ENCODE measurements at regions not wholly inside any gene's neighbourhood (a gene's known extent, or its start where the extent isn't known, plus 50 kb on each side); places are given as distances from the start of the nearest gene placed in this dataset.

- H3K27ac Mint-ChIP-seq: no peak overlapping the region
- no peak overlapping the region for H3K4me3 Mint-ChIP-seq
- peaks cover 3% of the 10 kb centered on the region for H3K9me3 Mint-ChIP-seq
- DNase-seq (ENCODE audit: low spot score in 2 of 2, unreplicated experiment in 2 of 2): no peak
- no peaks in the 10 kb centered on the region for H3K27me3 Mint-ChIP-seq (ENCODE audit: low read depth)
- H3K4me1 Mint-ChIP-seq: no peaks in the 10 kb centered on the region
- peaks cover 1% of the 10 kb centered on the region for H3K36me3 Mint-ChIP-seq
- TF ChIP-seq, protein P1, sequence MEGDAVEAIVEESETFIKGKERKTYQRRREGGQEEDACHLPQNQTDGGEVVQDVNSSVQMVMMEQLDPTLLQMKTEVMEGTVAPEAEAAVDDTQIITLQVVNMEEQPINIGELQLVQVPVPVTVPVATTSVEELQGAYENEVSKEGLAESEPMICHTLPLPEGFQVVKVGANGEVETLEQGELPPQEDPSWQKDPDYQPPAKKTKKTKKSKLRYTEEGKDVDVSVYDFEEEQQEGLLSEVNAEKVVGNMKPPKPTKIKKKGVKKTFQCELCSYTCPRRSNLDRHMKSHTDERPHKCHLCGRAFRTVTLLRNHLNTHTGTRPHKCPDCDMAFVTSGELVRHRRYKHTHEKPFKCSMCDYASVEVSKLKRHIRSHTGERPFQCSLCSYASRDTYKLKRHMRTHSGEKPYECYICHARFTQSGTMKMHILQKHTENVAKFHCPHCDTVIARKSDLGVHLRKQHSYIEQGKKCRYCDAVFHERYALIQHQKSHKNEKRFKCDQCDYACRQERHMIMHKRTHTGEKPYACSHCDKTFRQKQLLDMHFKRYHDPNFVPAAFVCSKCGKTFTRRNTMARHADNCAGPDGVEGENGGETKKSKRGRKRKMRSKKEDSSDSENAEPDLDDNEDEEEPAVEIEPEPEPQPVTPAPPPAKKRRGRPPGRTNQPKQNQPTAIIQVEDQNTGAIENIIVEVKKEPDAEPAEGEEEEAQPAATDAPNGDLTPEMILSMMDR (IDR thresholded peaks at IDR 0.05; ENCODE audit: unreplicated experiment): no peak
Observed at GRCh38 chr4:141797966-141798365, 161.6 kb downstream of the IL15 start.

DNA sequence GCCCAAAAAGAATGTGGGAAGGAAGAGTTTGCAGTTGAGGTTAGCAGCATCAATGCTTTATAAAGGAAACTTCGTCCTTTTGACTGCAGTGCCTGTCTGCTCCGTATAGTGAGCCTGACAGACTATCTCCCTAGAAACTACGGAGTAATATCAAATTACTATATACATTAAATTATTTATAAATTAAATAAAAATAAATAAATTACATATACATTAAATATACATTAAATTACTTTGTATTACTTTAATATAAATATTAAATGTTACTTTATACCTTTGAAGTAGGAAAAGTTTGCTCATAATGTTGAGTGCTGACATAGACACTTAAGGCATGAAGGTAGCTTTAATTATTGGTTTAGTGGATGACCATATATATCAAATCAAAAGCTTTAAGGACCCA lies 165.2 kb downstream of the IL15 start:
- Mint-ChIP-seq H3K27me3 (ENCODE audit: low read depth) (no peaks in the 10 kb centered on the region), H3K4me1 (no peaks in the 10 kb centered on the region), H3K9me3 (peaks cover 3% of the 10 kb centered on the region), H3K27ac (no peak overlapping the region), H3K4me3 (no peak overlapping the region), H3K36me3 (peaks cover 1% of the 10 kb centered on the region)
- TF ChIP-seq, protein P1 (IDR thresholded peaks at IDR 0.05; ENCODE audit: unreplicated experiment): no peak
- no peak for DNase-seq (ENCODE audit: low spot score in 2 of 2, unreplicated experiment in 2 of 2)

- H3K4me3 Mint-ChIP-seq: no peak overlapping the region
- H3K27ac Mint-ChIP-seq: no peak overlapping the region
- TF ChIP-seq, protein P1 (IDR thresholded peaks at IDR 0.05; ENCODE audit: unreplicated experiment): no peak
- no peaks in the 10 kb centered on the region for H3K4me1 Mint-ChIP-seq
- H3K27me3 Mint-ChIP-seq (ENCODE audit: low read depth): no peaks in the 10 kb centered on the region
- DNase-seq (ENCODE audit: low spot score in 2 of 2, unreplicated experiment in 2 of 2): no peak
- peaks cover 1% of the 10 kb centered on the region for H3K36me3 Mint-ChIP-seq
- H3K9me3 Mint-ChIP-seq: peaks cover 3% of the 10 kb centered on the region
Observed at GRCh38 chr4:141802333-141802732, 165.9 kb downstream of the IL15 start.

- Mint-ChIP-seq H3K27me3 (ENCODE audit: low read depth) (no peaks in the 10 kb centered on the region), H3K4me3 (no peak overlapping the region), H3K27ac (no peak overlapping the region), H3K9me3 (no peaks in the 10 kb centered on the region), H3K36me3 (no peaks in the 10 kb centered on the region), H3K4me1 (peaks cover 2% of the 10 kb centered on the region)
- TF ChIP-seq, protein P1 (IDR thresholded peaks at IDR 0.05; ENCODE audit: unreplicated experiment): no peak
- DNase-seq (ENCODE audit: low spot score in 2 of 2, unreplicated experiment in 2 of 2): no peak
Observed at GRCh38 chr4:141804836-141805235, 168.5 kb downstream of the IL15 start.

GRCh38 chr4:141807103-141807891 lies 170.9 kb downstream of the IL15 start:
- Mint-ChIP-seq H3K27me3 (ENCODE audit: low read depth) (no peaks in the 10 kb centered on the region), H3K36me3 (no peaks in the 10 kb centered on the region), H3K4me3 (no peak overlapping the region), H3K4me1 (peaks cover 17% of the 10 kb centered on the region), H3K27ac (no peak overlapping the region), H3K9me3 (no peaks in the 10 kb centered on the region)
- TF ChIP-seq, protein P1 (IDR thresholded peaks at IDR 0.05; ENCODE audit: unreplicated experiment): no peak
- DNase-seq (ENCODE audit: low spot score in 2 of 2, unreplicated experiment in 2 of 2): no peak

Data from mesothelial cell of epicardium (in vitro differentiated cells).